ENCODE measurements at regions not wholly inside any gene's neighbourhood (a gene's known extent, or its start where the extent isn't known, plus 50 kb on each side); places are given as distances from the start of the nearest gene placed in this dataset.
"Not testable (repeated sequence)": the region's sequence is repeated elsewhere in the genome, so short reads cannot be mapped to it uniquely, and the experiment has no call there.

DNA sequence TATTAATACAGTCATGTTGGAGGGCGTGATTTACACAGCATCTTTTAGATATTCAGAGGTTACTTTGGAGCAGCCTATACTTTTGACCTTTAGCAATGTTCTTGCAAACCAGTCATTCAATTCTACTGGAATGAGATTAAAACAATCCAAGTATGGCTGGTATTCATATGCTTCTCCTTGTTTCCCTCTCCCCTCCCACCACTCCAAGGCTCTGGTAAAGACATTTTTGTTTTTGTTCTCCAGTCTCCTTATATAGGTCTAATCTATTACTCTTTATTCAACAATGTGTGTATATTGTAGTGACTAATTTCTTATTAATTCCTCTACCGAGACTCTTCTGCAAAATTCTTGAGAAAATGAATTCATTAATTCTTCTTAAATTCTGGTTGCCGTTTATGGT lies 465.1 kb upstream of the ZNF337 start:
- TF ChIP-seq, protein P1, sequence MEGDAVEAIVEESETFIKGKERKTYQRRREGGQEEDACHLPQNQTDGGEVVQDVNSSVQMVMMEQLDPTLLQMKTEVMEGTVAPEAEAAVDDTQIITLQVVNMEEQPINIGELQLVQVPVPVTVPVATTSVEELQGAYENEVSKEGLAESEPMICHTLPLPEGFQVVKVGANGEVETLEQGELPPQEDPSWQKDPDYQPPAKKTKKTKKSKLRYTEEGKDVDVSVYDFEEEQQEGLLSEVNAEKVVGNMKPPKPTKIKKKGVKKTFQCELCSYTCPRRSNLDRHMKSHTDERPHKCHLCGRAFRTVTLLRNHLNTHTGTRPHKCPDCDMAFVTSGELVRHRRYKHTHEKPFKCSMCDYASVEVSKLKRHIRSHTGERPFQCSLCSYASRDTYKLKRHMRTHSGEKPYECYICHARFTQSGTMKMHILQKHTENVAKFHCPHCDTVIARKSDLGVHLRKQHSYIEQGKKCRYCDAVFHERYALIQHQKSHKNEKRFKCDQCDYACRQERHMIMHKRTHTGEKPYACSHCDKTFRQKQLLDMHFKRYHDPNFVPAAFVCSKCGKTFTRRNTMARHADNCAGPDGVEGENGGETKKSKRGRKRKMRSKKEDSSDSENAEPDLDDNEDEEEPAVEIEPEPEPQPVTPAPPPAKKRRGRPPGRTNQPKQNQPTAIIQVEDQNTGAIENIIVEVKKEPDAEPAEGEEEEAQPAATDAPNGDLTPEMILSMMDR (IDR thresholded peaks at IDR 0.05; ENCODE audit: extremely low read depth in 1 of 2, insufficient read depth in 1 of 2, low read depth in 1 of 2, low read length in 2 of 2), result not testable (repeated sequence)
- not testable (repeated sequence) for TF ChIP-seq GATA2 (IDR thresholded peaks at IDR 0.05; ENCODE audit: insufficient read depth, insufficient read length, low read depth, low read length)
